Stimulated activated CD4-positive, alpha-beta T cell treated with anti-CD3 and anti-CD28 coated beads, Interleukin-4, amount 100 ng/mL, for 24 hours (primary cell): ENCODE measurements at regions not wholly inside any gene's neighbourhood (a gene's known extent, or its start where the extent isn't known, plus 50 kb on each side); places are given as distances from the start of the nearest gene placed in this dataset.

Experiments used
- DNase-seq: peaks from one replicate; pipeline ENCODE4 v3.0.0-alpha.2; 2020

DNA sequence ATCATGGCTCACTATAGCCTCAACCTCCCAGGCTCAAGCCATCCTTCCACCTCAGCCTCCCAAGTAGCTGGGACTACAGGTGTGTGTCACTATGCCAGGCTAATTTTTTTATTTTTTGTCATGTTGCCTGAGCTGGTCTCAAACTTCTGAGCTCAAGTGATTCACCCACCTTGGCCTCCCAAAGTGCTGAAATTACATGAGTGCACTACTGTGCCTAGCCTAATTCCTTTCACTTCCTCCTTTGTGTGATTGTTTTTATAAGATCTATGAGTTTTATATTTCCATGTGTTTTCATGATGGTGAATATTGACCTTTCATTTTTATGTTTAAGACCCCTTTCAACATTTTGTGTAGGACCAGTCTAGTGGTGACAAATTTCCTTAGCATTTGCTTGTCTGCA lies 55.2 kb upstream of the IL12B start:
- no peak for DNase-seq

DNA sequence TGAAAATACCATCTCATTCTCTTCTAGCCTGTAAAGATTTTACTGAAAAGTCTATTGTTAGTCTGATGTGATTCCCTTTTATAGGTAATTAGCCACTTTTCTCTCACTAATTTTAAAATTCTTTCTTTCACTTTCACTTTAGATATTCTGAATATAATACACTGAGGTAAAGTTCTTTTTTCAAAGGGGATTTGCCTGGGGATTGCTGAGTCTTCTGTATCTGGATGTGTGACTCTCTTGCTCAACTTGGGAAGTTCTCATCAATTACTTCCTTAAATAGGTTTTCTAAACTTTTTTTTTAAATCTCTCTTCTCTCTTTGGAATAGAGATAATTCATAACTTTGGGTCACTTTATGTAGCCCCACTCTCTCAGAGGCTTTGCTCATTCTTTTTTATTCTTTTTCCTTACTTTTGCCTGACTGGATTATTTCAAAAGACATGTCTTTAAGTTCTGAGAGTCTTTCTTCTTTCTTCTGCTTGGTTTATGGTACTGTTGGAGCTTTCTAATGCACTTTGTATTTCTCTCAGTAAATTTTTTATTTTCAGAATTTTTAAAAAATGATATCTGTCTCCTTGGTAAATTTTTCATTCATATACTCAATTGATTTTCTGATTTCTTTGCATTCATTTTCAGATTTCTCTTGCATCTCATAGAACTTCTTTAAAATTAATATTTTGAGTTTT lies 55.9 kb upstream of the IL12B start:
- DNase-seq: no peak

DNA sequence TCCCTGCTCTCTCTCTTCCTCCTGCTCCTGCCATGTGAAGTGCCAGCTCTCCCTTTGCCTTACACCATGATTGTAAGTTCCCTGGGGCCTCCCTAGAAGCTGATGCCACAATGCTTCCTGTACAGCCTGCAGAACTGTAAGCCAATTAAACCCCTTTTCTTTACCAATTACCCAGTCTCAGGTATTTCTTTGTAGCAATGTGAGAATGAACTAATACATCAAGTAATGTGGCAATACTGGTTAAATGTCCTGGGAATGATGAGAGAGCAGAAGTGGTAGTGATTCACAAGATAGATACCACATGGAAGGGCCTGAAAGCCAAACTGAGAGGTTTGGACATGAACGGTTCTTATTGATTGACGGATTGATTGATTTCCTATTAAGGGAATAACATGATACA lies 62.6 kb upstream of the IL12B start:
- DNase-seq: no peak

DNA sequence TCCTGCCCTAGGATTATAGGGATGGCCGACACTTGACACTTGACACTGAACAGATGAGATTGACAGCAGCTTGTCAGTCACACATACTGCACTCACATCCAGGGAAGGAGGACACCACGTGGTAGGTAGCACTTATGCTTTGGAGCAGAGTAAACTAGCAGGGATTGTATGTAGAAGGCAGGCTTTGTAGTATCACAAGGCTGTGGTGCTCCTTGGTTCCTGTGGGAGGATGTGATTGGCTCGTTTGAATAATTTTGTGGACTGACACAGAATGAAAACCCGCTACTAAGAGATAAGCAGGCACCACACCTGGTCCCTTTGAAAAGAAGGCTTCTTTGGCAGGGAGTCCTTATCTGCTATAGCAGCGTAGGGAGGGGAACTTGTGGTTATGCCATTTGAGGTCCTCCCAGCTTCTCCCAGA lies 63.6 kb upstream of the IL12B start:
- DNase-seq: no peak

DNA sequence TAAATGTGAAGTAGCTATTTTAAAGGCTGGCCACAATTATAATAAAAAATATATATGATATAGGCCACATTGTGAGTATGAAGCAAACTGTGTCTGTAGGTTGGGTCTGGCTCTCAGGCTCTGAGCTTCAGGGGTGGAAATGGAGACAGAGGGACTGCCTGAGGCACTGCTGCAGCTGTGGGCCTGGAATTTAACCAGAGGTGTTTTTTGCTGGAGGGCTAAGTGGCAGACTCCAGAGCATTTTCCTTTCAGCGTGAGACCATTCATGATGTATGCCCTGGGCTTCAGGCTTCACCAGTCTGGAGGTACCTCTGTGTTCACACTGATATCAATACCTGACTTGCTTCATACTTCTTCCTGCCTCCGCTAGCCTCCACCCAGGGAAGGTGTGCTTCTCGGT lies 64.9 kb upstream of the IL12B start:
- no peak for DNase-seq

DNA sequence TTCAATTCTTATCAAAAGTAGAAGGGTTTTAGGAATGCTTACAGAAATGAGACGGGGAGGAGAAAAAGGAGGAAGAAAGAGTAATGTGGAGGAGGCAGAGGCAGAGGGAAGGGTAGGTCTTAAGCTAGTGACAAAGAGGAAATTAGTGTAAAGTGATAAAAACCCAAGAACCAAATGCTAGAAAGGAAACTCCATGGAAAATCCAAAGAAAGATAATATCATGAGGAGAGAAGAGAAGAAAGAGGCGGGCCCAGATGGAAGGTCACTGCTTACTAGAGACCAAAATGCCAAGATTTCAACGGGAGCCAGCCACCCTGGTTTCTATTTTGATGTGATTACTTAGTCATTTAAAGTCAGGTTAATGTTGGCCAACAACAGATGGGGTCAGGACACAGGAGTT lies 68.6 kb upstream of the IL12B start:
- DNase-seq: no peak

DNA sequence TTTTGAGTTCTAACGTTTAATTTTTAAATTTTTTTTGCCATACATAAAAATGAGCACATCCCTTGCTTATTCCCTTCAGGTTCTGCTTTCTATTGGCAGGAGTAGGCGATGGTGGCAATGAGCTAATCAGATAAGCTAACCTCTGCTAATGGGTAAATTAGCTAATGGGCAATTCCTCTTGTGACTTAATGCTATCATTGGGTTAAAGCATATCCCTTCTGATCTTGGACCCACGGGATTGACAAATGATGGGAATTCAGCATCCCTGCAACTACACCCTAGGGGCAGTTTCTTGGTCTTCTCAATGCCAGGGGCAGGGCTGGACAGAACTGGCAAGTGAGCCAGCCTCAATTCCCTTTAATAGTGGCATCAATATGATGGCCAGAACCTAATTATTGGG lies 70.2 kb upstream of the IL12B start:
- DNase-seq: no peak

DNA sequence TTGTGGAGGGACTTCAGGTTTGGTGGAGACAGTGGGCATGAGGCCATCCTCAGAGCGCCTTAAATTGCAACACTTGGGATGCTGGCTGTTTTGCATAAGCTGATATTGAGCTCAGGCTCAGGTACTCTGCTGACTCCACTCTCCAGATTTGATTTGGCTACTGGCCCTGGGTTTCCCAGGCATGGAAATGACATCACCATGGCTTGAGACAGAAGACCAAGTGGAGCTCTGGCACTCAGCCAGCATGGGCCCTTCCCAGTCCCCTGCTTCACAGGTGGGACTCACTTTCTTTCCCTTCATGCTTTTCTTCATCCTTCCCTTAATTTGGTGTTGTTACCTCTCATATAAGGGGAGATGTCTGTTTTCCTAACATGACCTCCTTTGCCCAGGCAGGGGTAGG lies 72.0 kb upstream of the IL12B start:
- DNase-seq: no peak

DNA sequence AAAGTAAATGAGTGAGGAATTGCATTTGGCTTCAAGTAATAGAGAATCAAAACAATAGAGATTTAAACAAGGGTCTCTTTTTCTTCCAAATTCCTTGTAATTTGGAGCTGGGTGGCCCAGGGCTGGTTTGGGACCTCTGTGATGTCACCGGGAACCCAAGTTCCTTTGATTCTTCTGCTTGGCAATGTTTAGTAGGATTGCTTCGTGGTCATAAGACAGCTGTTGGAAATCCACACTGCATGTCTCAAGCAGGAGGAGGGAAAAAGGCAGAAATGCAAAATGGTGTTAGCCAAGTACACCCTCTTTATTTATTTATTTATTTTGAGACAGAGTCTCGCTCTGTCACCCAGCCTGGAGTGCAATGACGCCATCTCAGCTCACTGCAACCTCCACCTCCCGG lies 72.6 kb upstream of the IL12B start:
- no peak for DNase-seq

DNA sequence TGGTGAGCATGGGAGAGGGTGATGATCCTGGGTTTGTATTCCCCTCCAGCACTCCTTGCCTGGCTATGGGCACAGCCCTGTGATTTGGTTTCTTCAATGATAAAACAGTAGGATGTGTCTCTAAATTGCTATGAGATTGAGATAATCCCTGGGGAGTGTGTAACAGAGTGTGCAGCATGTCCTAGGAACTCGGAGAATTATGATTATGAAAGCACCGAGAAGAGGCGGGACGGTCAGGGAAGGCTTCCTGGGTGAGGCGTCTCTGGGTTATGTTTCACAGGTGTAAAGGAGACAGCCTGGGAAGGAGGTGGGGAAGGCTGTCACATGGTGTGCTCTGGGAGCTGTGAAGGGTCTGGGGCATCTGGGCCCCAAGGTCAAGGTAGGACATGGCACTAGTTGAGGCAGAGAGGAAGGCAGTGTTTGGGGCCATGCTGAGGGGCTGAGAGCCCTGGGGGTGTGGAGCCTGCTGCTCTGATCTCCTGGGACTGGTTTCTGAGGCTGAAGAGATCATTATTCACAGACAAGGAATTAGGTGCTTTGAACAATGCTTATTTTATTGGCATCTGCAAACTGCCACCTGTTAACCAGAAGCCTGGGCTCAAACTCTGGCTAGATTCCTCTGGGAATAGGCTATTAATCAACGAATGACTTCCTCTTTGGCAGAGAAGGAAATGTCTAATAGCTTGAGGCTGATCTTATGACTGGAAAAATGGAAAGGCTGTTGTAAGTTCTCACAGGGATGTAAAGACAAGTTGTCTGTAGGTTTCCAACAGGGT lies 73.8 kb upstream of the IL12B start:
- no peak for DNase-seq

DNA sequence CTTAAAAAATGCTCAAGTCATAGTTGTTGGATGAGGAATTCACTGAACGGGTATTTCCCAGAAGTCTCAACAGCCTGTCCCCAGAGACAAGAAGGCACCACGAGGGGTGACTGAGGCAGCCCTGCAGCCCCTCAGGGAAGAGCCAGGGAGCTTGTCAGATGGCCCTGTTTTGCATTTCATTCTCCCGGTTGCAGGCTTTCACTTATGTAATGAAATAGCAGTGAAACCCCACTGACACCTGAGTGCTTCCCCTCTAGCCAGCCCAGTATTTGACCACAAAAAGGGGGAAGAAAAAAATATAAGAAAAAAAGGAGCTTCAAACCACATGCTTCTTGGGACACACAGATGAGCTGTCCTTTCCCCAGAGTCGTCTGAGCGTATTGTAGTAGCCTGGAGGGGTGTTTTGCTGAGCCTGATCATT lies 75.3 kb upstream of the IL12B start:
- DNase-seq: no peak

DNA sequence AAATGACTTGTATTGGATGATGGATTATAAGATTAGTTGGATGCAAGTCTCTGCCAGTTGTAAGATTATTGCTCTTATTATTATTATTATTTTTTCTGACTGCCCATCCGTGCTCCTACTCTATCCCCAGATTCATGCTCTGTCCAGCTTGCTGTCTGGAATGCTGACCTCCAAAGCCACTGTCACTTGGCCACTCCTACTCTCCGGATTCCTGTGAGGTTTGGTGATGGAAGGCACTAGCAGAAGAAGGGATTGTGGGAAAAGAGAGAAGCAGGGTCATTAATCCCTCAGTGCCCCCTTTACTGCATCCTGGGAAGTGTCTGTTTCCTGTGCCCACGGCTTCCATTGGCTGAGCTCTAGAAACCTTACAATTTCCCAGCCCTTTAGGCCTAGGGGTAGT lies 76.3 kb upstream of the IL12B start:
- no peak for DNase-seq

DNA sequence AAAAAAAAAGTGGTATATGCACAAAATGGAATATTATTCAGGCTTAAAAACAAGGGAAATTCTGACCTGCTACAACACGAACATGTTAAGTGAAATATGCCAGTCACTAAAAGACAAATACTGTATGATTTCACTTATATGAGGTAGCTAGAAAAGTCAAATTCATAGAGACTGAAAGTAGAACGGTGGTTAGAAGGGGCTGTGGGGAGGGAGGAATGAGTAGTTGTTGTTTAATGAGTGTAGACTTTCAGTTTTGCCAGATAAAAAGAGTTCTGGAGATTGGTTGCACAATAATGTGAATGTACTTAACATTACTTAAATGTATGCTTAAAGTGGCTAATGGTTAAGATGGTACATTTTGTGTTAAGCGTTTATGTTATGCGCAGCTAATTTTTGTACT lies 79.5 kb upstream of the IL12B start:
- peak; percentile 43 for DNase-seq

DNA sequence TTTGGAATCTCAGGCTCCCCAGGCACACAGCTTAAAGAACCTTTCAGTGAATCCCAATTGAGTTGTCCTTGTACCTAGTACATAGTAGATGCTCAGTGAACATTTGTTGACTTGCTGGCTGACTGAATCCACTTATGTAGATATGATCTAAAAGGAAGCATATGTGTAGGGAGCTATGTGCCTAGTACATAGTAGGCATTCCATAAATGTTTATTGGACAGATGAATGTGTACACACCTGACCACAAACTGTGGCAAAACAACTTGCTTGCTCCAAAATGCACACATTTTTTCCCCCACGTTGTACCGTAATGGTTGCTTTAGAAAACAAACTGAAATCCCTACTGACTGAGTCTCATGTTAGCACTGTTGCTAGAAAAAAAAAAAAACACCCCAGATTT lies 80.2 kb upstream of the IL12B start:
- DNase-seq: no peak

DNA sequence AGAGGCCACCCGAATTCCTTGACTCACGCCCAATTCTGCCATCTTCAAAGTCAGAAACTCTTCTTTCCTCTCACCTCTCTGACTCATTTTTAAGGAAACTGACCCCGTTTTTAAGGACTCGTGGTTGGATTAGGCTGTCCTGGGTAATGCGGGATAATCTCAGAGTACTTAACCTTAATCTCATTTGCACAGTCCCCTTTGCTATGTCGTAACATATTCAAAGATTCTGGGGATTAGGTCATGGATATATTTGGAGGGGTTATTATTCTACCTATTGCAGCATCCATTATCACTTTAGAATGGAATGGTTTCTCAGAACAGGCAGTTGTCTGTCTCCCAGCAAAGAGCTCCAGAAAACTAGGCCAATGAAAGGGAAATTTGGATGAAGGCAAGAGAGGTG lies 80.8 kb upstream of the IL12B start:
- DNase-seq: no peak

DNA sequence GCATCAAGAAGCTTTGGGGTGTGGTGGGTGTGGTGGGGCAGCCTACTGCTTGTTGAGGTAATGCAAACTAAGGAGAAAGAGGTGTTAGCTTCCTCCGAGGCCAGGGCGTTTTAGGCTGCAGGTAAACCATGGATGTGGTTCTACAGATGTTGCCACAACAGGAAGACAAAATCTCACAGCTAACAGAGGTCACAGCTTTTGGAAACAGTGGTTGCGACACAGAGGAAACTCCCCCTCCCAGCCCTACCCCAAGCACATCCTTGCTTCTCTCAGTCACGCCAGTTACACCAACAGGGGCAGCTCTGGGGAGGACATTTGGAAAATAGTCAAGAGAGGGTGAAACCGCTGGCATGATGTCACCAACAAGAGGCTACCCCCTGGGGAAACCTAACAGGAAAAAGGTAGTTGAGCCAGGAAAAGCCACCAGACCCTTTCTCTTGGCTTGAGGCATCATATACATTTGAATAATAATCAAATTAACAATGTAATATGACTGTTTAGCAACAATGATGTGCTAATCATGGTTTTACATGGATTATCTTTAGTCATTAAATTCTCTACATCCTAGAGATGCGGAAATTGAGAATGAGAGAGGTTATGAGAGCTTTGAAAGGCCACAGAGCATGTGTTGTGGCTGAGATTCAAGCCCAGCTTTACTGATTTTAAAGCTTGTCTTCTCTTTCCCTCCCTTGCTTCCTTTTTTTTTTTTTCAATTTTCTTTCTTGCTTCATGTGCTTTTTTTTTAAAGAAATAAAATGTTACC lies 82.2 kb upstream of the IL12B start:
- peak; percentile 65 for DNase-seq

DNA sequence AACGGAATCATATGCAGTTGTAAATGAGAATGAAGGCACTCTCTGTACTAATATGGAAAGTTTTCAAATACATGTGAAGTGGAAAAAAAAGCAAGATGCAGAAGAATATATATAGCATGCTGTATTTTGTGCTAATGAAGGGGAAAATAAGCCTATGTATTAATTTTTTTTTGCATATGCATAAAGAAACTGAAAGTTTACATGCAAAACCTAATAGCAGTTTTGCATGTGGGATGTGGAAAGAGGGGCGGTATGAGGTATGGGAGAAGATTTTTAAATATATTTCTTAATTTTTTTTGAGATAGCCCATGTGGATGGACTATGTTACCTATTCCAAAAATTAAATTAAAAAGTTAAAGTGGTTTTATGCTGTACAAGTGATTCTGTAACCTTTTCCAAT lies 83.7 kb upstream of the IL12B start:
- DNase-seq: no peak

DNA sequence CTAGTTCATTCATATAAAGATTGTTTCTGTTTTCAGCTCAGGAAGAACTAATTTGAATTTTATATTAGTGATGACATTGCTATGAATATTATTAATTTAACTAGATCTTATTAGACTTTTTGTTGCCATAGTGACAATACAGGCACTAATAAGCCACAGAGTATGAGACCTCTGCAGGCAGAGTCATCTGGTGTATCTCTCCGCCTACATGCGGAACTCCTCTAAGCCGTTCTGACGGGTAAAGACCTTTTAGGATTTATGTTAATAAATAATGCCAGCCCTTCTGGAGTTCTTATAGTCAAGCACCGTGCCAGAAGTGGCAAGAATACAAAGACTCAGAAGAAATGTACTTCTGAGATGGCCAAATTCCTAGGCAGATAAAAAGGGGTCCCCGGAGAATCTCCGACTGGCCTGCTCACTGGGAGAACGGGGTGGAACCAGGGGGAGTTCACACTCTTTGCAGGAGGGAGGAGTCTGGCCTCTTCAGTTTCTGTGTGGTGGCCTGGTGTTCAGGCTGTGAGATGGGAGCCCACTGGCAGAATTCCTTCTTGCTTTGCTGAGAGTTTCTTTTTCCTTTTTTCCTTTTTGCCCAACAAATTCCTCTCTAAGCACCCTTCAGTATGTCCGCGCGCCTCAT lies 85.1 kb upstream of the IL12B start:
- no peak for DNase-seq

DNA sequence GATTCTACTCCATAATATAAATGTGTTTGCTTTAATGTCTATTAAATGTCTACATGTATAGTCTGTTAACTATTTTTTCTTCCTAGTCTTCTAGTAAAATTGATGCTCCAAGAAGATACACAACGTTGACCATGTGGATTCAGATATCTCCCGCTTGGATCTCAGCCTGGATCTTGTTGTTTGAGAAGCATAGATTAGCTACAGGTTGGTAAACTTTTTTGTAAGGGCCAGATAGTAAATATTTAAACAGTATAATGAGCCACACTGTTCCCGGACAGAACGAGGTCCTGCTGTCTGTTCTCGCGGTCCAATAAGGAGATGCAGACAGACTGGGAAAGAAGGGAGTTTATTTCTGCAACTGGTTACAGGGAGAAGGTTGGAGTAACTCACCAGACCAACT lies 86.2 kb upstream of the IL12B start:
- DNase-seq: no peak

DNA sequence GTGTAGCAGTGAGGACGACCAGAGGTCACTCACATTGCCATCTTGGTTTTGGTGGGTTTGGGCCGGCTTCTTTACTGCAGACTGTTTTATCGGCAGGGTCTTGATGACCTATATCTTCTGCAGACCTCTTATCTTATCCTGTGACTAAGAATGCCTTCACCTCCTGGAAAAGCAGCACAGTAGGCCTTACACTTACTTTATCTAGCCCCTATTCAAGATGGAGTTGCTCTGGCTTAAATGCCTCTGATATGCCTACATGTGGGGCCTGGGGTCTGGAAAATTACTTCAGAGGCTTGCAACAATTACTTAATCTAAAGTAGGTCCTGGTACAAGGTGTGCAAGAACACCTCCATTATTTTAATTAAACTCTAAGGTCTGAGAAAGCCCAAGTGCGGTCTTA lies 86.9 kb upstream of the IL12B start:
- DNase-seq: no peak

DNA sequence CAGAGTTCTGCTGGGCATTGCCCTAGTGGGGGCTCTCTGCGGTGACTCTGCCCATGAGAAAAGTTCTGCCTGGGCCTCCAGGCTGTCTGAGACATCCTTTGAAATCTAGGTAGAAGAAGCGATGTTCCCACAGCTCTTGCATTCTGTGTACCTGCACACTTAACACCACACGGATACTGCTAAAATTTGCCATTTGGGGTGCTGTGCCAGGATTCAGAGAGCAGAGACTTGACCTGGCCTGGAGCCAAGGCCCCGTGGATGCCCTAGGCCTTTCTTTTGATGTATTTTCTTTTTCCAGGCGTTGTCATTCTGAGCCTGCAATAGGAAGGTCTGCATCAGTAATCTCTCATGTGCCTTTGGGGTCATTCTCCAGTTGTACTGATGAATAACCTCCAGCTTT lies 89.3 kb upstream of the IL12B start:
- no peak for DNase-seq

DNA sequence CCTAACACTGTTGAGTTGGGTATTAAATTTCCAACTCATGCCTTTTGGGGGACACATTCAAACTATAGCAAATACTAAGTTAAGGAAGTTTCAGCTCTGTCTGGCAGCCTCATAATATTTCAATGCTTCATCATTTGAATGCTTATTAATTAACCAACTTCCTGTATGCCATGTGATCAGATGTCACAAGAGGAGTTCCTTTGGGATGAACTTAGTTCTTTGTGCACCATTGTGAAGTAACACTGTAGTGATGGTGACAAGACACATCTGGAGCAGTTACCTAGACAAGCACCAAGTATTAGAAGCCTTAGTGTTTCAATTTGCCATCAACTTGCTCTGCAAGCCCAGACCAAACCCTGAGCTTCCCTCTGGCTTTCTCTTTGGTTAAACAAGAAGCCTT lies 90.7 kb upstream of the IL12B start:
- DNase-seq: no peak

DNA sequence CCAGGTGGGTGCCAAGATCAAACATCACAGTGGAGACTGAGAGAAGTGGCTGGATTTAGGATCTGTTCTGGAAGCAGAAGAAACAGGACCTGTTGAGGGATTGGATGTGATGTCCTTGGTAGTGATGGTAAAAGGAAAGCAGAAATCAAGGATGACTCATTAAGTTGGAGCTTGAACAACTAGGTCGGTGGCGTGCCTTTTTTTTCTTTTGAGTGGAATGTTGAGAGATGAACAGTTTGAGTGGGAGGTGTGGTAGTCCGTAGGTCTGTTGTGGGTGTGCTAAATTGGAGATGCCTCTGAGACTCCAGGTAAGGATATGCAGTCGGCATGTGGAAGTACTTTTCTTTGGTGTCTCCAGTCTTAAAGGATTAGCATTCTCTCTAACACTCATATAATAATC lies 92.1 kb upstream of the IL12B start:
- no peak for DNase-seq

DNA sequence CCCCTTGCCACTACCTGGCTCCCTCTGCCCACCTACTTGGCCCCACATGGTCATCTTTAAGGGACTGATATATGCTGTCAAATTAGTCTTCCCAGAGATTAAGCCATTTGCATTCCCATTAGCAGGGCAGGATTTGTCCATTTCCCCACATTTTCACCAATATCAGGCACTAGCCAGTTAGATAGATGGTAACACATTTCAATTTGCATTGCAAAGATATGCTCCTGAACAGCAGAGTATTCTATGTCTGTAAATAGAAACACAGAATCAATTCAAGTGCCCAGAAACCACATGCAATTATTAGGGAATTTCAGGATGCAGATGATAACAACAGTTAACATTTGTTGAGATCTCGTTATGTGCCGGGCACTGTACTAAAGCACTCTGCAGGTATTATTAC lies 92.6 kb upstream of the IL12B start:
- no peak for DNase-seq
